ENCODE measurements at regions not wholly inside any gene's neighbourhood (a gene's known extent, or its start where the extent isn't known, plus 50 kb on each side); places are given as distances from the start of the nearest gene placed in this dataset.

DNA sequence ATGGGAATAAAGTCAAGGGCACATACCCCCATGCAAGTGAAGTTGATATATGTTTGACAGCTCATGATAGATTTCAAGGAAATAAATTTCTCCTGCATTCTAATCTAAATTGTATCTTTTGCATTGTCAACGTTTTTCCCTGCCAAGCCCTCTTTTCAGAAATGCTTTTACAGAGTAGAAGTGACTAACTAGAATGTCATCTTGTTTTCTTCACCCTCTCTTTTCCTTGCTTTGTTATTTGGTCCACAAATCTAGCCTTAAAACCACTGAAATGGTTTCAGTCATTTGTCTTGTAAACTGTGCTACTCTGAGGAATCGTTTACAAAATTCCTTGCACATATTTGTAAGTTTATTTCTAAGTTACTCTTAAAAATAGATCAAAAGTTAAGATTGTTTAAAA is 600.8 kb upstream of the CXADR start:
- TF ChIP-seq TAF1 (IDR thresholded peaks at IDR 0.05; ENCODE audit: low read depth, low read length), result no peak
- TF ChIP-seq SPI1 (IDR thresholded peaks at IDR 0.05; ENCODE audit: low read depth, low read length), result no peak
- no peak for TF ChIP-seq PAX5 (IDR thresholded peaks at IDR 0.05; ENCODE audit: insufficient read depth, low read length, severe bottlenecking)
- TF ChIP-seq POU2F2 (IDR thresholded peaks at IDR 0.05; ENCODE audit: low read depth, low read length), result no peak
- TF ChIP-seq POLR2A (IDR thresholded peaks at IDR 0.05; ENCODE audit: low read depth, low read length), result no peak
- no peak for TF ChIP-seq POLR2AphosphoS5 (IDR thresholded peaks at IDR 0.05; ENCODE audit: low read depth, low read length)
- DNase-seq (ENCODE audit: insufficient read length, low spot score) (no peak), FAIRE-seq (no peak)

GRCh38 chr21:16913010-16913409 is 599.8 kb upstream of the CXADR start:
- TF ChIP-seq SPI1 (IDR thresholded peaks at IDR 0.05; ENCODE audit: low read depth, low read length), result no peak
- TF ChIP-seq POU2F2 (IDR thresholded peaks at IDR 0.05; ENCODE audit: low read depth, low read length), result no peak
- no peak for TF ChIP-seq POLR2A (IDR thresholded peaks at IDR 0.05; ENCODE audit: low read depth, low read length)
- TF ChIP-seq TAF1 (IDR thresholded peaks at IDR 0.05; ENCODE audit: low read depth, low read length), result no peak
- no peak for TF ChIP-seq PAX5 (IDR thresholded peaks at IDR 0.05; ENCODE audit: insufficient read depth, low read length, severe bottlenecking)
- TF ChIP-seq POLR2AphosphoS5 (IDR thresholded peaks at IDR 0.05; ENCODE audit: low read depth, low read length), result no peak
- FAIRE-seq (no peak), DNase-seq (ENCODE audit: insufficient read length, low spot score) (no peak)

GRCh38 chr21:16928439-16928838 is 584.4 kb upstream of the CXADR start:
- FAIRE-seq (no peak), DNase-seq (ENCODE audit: insufficient read length, low spot score) (no peak)
- no peak for TF ChIP-seq POLR2AphosphoS5 (IDR thresholded peaks at IDR 0.05; ENCODE audit: low read depth, low read length)
- TF ChIP-seq TAF1 (IDR thresholded peaks at IDR 0.05; ENCODE audit: low read depth, low read length), result no peak
- TF ChIP-seq SPI1 (IDR thresholded peaks at IDR 0.05; ENCODE audit: low read depth, low read length), result no peak
- TF ChIP-seq PAX5 (IDR thresholded peaks at IDR 0.05; ENCODE audit: insufficient read depth, low read length, severe bottlenecking), result no peak
- TF ChIP-seq POU2F2 (IDR thresholded peaks at IDR 0.05; ENCODE audit: low read depth, low read length), result no peak
- no peak for TF ChIP-seq POLR2A (IDR thresholded peaks at IDR 0.05; ENCODE audit: low read depth, low read length)

GRCh38 chr21:16932314-16932713 is 580.5 kb upstream of the CXADR start:
- DNase-seq (ENCODE audit: insufficient read length, low spot score) (no peak), FAIRE-seq (no peak)

DNA sequence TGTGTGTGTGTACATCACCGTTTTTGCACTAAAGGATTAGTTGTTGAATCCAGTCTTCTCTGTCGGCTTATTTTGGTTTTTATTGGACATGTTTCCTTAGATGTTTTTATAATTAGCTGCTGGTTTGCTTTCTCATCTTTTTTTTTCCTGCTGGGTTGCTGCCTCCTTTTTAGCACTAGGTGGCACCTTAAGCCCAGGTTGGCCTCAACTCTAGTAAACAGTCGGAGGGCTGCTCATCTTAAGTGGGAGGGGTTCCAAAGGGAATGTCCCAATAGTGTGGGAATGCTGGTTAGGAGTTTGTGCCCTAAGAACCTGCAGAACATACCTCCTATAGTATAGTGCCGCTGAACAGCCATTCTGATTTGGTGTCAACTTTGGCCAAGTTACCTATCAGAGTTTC is 570.1 kb upstream of the CXADR start:
- no peak for FAIRE-seq
- DNase-seq (ENCODE audit: insufficient read length, low spot score), result no peak
- TF ChIP-seq SPI1 (IDR thresholded peaks at IDR 0.05; ENCODE audit: low read depth, low read length), result no peak
- no peak for TF ChIP-seq POLR2A (IDR thresholded peaks at IDR 0.05; ENCODE audit: low read depth, low read length)
- TF ChIP-seq TAF1 (IDR thresholded peaks at IDR 0.05; ENCODE audit: low read depth, low read length), result no peak
- no peak for TF ChIP-seq PAX5 (IDR thresholded peaks at IDR 0.05; ENCODE audit: insufficient read depth, low read length, severe bottlenecking)
- TF ChIP-seq POU2F2 (IDR thresholded peaks at IDR 0.05; ENCODE audit: low read depth, low read length), result no peak
- no peak for TF ChIP-seq POLR2AphosphoS5 (IDR thresholded peaks at IDR 0.05; ENCODE audit: low read depth, low read length)

More at GRCh38 chr21:16932314-16932713, 580.5 kb upstream of the CXADR start:
- TF ChIP-seq POLR2AphosphoS5 (IDR thresholded peaks at IDR 0.05; ENCODE audit: low read depth, low read length) (no peak), TAF1 (IDR thresholded peaks at IDR 0.05; ENCODE audit: low read depth, low read length) (no peak), SPI1 (IDR thresholded peaks at IDR 0.05; ENCODE audit: low read depth, low read length) (no peak), POLR2A (IDR thresholded peaks at IDR 0.05; ENCODE audit: low read depth, low read length) (no peak), PAX5 (IDR thresholded peaks at IDR 0.05; ENCODE audit: insufficient read depth, low read length, severe bottlenecking) (no peak), POU2F2 (IDR thresholded peaks at IDR 0.05; ENCODE audit: low read depth, low read length) (no peak)

- DNase-seq (ENCODE audit: insufficient read length, low spot score) (no peak), FAIRE-seq (no peak)
- TF ChIP-seq POLR2A (IDR thresholded peaks at IDR 0.05; ENCODE audit: low read depth, low read length) (no peak), SPI1 (IDR thresholded peaks at IDR 0.05; ENCODE audit: low read depth, low read length) (no peak), TAF1 (IDR thresholded peaks at IDR 0.05; ENCODE audit: low read depth, low read length) (no peak), PAX5 (IDR thresholded peaks at IDR 0.05; ENCODE audit: insufficient read depth, low read length, severe bottlenecking) (no peak)
Measured at GRCh38 chr21:16943231-16943630, 569.6 kb upstream of the CXADR start.

DNA sequence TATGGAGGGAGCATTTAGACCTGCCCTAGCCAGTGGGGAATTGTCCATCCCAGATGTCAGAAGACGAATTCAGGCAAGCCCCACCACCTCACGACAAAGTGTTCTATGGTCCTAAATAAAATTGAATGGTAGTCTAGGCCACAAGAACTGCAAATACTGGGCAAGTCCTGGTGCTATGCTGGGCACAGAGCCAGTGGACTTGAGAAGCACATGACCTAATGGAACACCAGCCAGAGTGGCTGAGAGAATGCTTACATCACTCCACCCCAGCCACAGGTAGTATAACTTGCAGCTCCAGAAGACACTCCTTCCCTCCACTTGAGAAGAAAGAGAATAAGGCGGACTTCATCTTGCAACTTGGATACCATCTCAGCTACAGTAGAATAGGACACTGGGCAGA is 567.3 kb upstream of the CXADR start:
- DNase-seq (ENCODE audit: insufficient read length, low spot score), result no peak
- FAIRE-seq, result no peak
- no peak for TF ChIP-seq POU2F2 (IDR thresholded peaks at IDR 0.05; ENCODE audit: low read depth, low read length)

- FAIRE-seq (no peak), DNase-seq (ENCODE audit: insufficient read length, low spot score) (no peak)
- no peak for TF ChIP-seq POU2F2 (IDR thresholded peaks at IDR 0.05; ENCODE audit: low read depth, low read length)
- no peak for TF ChIP-seq POLR2A (IDR thresholded peaks at IDR 0.05; ENCODE audit: low read depth, low read length)
- TF ChIP-seq PAX5 (IDR thresholded peaks at IDR 0.05; ENCODE audit: insufficient read depth, low read length, severe bottlenecking), result no peak
- no peak for TF ChIP-seq SPI1 (IDR thresholded peaks at IDR 0.05; ENCODE audit: low read depth, low read length)
- TF ChIP-seq TAF1 (IDR thresholded peaks at IDR 0.05; ENCODE audit: low read depth, low read length), result no peak
- no peak for TF ChIP-seq POLR2AphosphoS5 (IDR thresholded peaks at IDR 0.05; ENCODE audit: low read depth, low read length)
Measured at GRCh38 chr21:16956824-16957223, 556.0 kb upstream of the CXADR start.

DNA sequence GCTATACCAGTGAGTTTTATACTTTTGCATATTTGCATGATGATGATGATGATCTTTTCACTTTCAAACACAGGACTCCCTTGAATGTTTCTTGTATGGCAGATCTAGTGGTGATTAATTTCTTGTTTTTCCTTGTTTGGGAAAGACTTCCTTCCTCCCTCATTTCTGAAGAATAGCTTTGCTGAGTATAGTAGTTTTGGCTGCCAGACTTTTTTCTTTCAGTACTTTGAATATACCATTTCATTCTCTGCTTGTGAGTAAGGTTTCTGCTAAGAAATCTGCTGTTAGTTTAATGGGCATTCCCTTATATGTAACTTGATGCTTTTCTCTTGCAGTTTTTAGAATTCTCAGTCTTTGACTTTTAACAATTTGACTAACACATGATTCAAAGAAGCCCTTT is 547.4 kb upstream of the CXADR start:
- TF ChIP-seq POLR2AphosphoS5 (IDR thresholded peaks at IDR 0.05; ENCODE audit: low read depth, low read length), result no peak
- TF ChIP-seq PAX5 (IDR thresholded peaks at IDR 0.05; ENCODE audit: insufficient read depth, low read length, severe bottlenecking), result no peak
- no peak for TF ChIP-seq POLR2A (IDR thresholded peaks at IDR 0.05; ENCODE audit: low read depth, low read length)
- TF ChIP-seq POU2F2 (IDR thresholded peaks at IDR 0.05; ENCODE audit: low read depth, low read length), result no peak
- no peak for TF ChIP-seq TAF1 (IDR thresholded peaks at IDR 0.05; ENCODE audit: low read depth, low read length)
- no peak for TF ChIP-seq SPI1 (IDR thresholded peaks at IDR 0.05; ENCODE audit: low read depth, low read length)
- FAIRE-seq (no peak), DNase-seq (ENCODE audit: insufficient read length, low spot score) (no peak)

- TF ChIP-seq POU2F2 (IDR thresholded peaks at IDR 0.05; ENCODE audit: low read depth, low read length) (no peak), POLR2A (IDR thresholded peaks at IDR 0.05; ENCODE audit: low read depth, low read length) (no peak), PAX5 (IDR thresholded peaks at IDR 0.05; ENCODE audit: insufficient read depth, low read length, severe bottlenecking) (no peak), SPI1 (IDR thresholded peaks at IDR 0.05; ENCODE audit: low read depth, low read length) (no peak), TAF1 (IDR thresholded peaks at IDR 0.05; ENCODE audit: low read depth, low read length) (no peak)
- FAIRE-seq (no peak), DNase-seq (ENCODE audit: insufficient read length, low spot score) (no peak)
Measured at GRCh38 chr21:16968436-16968835, 544.4 kb upstream of the CXADR start.
